ENCODE measurements at regions not wholly inside any gene's neighbourhood (a gene's known extent, or its start where the extent isn't known, plus 50 kb on each side); places are given as distances from the start of the nearest gene placed in this dataset.

- H3K9me3 Mint-ChIP-seq: no peaks in the 10 kb centered on the region
These were observed 499.4 kb downstream of the ELAVL2 start for GRCh38 chr9:23326597-23326996.

GRCh38 chr9:23341346-23341745, 484.7 kb downstream of the ELAVL2 start:
- no peaks in the 10 kb centered on the region for H3K9me3 Mint-ChIP-seq
- no peak overlapping the region for H3K27ac Mint-ChIP-seq

More at GRCh38 chr9:23326597-23326996, 499.4 kb downstream of the ELAVL2 start:
- no peak for TF ChIP-seq CTCF (conservative IDR thresholded peaks at IDR 0.05)
- Mint-ChIP-seq H3K36me3 (no peaks in the 10 kb centered on the region), H3K4me3 (no peak overlapping the region), H3K4me1 (ENCODE audit: unreplicated experiment) (no peaks in the 10 kb centered on the region), H3K27me3 (no peaks in the 10 kb centered on the region), H3K27ac (no peak overlapping the region)
- DNase-seq (ENCODE audit: extremely low spot score, unreplicated experiment): no peak

GRCh38 chr9:23342291-23342690, 483.7 kb downstream of the ELAVL2 start:
- Mint-ChIP-seq H3K4me3 (no peak overlapping the region), H3K9me3 (no peaks in the 10 kb centered on the region), H3K4me1 (ENCODE audit: unreplicated experiment) (no peaks in the 10 kb centered on the region), H3K27ac (no peak overlapping the region), H3K36me3 (no peaks in the 10 kb centered on the region), H3K27me3 (no peaks in the 10 kb centered on the region)
- TF ChIP-seq CTCF (conservative IDR thresholded peaks at IDR 0.05): no peak
- no peak for DNase-seq (ENCODE audit: extremely low spot score, unreplicated experiment)

More at GRCh38 chr9:23341346-23341745, 484.7 kb downstream of the ELAVL2 start:
- no peaks in the 10 kb centered on the region for H3K4me1 Mint-ChIP-seq (ENCODE audit: unreplicated experiment)
- no peak for DNase-seq (ENCODE audit: extremely low spot score, unreplicated experiment)
- no peaks in the 10 kb centered on the region for H3K36me3 Mint-ChIP-seq
- H3K4me3 Mint-ChIP-seq: no peak overlapping the region
- no peaks in the 10 kb centered on the region for H3K27me3 Mint-ChIP-seq
- no peak for TF ChIP-seq CTCF (conservative IDR thresholded peaks at IDR 0.05)

GRCh38 chr9:23343226-23343625, 482.8 kb downstream of the ELAVL2 start:
- TF ChIP-seq CTCF (conservative IDR thresholded peaks at IDR 0.05): no peak
- Mint-ChIP-seq H3K4me3 (no peak overlapping the region), H3K36me3 (no peaks in the 10 kb centered on the region)

DNA sequence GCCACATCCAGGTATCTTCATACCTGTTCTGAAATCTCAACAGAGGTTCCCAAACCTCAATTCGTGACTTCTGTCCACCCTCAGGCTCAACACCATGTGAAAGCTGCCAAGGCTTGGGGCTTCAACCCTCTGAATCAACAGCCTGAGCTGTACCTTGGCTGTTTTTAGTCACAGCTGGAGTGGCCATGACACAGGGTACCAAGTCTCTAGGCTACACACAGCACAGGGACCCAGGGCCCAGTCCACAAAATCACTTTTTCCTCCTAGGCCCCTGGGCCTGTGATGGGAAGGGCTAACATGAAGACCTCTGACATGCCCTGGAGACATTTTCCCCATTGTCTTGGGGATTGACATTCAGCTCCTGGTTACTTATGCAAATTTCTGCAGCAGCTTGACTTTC, 464.9 kb downstream of the ELAVL2 start:
- DNase-seq (ENCODE audit: extremely low spot score, unreplicated experiment): no peak
- Mint-ChIP-seq H3K4me1 (ENCODE audit: unreplicated experiment) (no peaks in the 10 kb centered on the region), H3K4me3 (no peak overlapping the region), H3K36me3 (no peaks in the 10 kb centered on the region), H3K27me3 (no peaks in the 10 kb centered on the region), H3K9me3 (peaks cover 13% of the 10 kb centered on the region), H3K27ac (no peak overlapping the region)
- TF ChIP-seq CTCF (conservative IDR thresholded peaks at IDR 0.05): no peak

More at GRCh38 chr9:23343226-23343625, 482.8 kb downstream of the ELAVL2 start:
- Mint-ChIP-seq H3K4me1 (ENCODE audit: unreplicated experiment) (no peaks in the 10 kb centered on the region), H3K27ac (no peak overlapping the region), H3K27me3 (no peaks in the 10 kb centered on the region), H3K9me3 (no peaks in the 10 kb centered on the region)
- no peak for DNase-seq (ENCODE audit: extremely low spot score, unreplicated experiment)

- Mint-ChIP-seq H3K4me3 (no peak overlapping the region), H3K4me1 (ENCODE audit: unreplicated experiment) (no peaks in the 10 kb centered on the region), H3K9me3 (no peaks in the 10 kb centered on the region)
These were observed 453.3 kb downstream of the ELAVL2 start for GRCh38 chr9:23372703-23373102.

More at GRCh38 chr9:23372703-23373102, 453.3 kb downstream of the ELAVL2 start:
- Mint-ChIP-seq H3K27me3 (no peaks in the 10 kb centered on the region), H3K27ac (no peak overlapping the region), H3K36me3 (no peaks in the 10 kb centered on the region)
- no peak for DNase-seq (ENCODE audit: extremely low spot score, unreplicated experiment)
- TF ChIP-seq CTCF (conservative IDR thresholded peaks at IDR 0.05): no peak

Measured in type B pancreatic cell (in vitro differentiated cells).